Spleen (tissue), 7 donors: ENCODE measurements at regions not wholly inside any gene's neighbourhood (a gene's known extent, or its start where the extent isn't known, plus 50 kb on each side); places are given as distances from the start of the nearest gene placed in this dataset.

Experiments used
- POLR2A ChIP-seq, 3 donors: fragments of 450-650 bp; IDR thresholded peaks; one replicate each; pipeline ENCODE4 v1.5.1; 2017; ENCODE audit warnings: antibody characterized with exemption in 3 of 3, mild to moderate bottlenecking in 1 of 3
- POLR2AphosphoS5 ChIP-seq, 3 donors: sonication (generic); formaldehyde crosslinking; IDR thresholded peaks; one replicate each; pipeline ENCODE4 v1.5.1; 2017; ENCODE audit warnings: antibody characterized with exemption in 3 of 3
- TF ChIP-seq, protein P1 (sequence below), 11 experiments: fragments of 200-600 bp in 7 of 11; fragments of 450-650 bp in 4 of 11; sonication (generic) in 4 of 11; IDR thresholded peaks in 8 of 11; conservative IDR thresholded peaks in 3 of 11; 1 replicate in 7 of 11; 2 replicates in 4 of 11; pipeline versions ENCODE4 v1.4.0 to v1.8.0; 2016 to 2021; ENCODE audit warnings: antibody characterized with exemption in 11 of 11, inconsistent platforms in 4 of 11, mild to moderate bottlenecking in 1 of 11
- donor health status: DM: no; HTN: no; CAD: no; lungs with moderate emphysema.
- donor health status: DM: no; HTN: no; CAD: no.
- donor health status: DM: no; HTN: no; CAD: no.

DNA sequence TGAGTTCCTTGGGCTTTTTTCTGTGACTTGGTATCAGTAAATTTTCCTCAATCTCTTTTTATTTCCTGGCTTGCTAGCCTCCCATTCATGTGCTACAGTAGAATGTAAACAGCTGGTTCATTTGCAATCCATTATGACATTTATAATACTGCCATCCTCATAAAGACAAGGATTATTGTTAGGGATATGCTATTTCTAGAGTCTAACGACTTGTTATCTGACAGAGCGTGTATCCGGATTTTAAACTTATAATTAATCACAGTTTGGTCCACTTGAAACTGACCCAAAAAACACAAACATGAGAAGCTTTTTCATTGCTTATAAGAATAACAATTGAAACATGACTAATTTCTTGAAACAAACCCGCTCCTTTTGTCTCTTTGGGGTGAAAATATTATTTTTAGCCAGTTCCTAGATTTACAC, 585.8 kb downstream of the TLE4 start:
- TF ChIP-seq, protein P1, sequence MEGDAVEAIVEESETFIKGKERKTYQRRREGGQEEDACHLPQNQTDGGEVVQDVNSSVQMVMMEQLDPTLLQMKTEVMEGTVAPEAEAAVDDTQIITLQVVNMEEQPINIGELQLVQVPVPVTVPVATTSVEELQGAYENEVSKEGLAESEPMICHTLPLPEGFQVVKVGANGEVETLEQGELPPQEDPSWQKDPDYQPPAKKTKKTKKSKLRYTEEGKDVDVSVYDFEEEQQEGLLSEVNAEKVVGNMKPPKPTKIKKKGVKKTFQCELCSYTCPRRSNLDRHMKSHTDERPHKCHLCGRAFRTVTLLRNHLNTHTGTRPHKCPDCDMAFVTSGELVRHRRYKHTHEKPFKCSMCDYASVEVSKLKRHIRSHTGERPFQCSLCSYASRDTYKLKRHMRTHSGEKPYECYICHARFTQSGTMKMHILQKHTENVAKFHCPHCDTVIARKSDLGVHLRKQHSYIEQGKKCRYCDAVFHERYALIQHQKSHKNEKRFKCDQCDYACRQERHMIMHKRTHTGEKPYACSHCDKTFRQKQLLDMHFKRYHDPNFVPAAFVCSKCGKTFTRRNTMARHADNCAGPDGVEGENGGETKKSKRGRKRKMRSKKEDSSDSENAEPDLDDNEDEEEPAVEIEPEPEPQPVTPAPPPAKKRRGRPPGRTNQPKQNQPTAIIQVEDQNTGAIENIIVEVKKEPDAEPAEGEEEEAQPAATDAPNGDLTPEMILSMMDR (IDR thresholded peaks at IDR 0.05 in 8 of 11, conservative IDR thresholded peaks at IDR 0.05 in 3 of 11) = no peak
- TF ChIP-seq POLR2A (IDR thresholded peaks at IDR 0.05) (no peak), POLR2AphosphoS5 (IDR thresholded peaks at IDR 0.05) (no peak)
